Calu3 (cell line): ENCODE measurements at regions not wholly inside any gene's neighbourhood (a gene's known extent, or its start where the extent isn't known, plus 50 kb on each side); places are given as distances from the start of the nearest gene placed in this dataset.

Experiments
- BruUV-seq: library from RNA; stranded (reverse); fragments of 400-500 nt; replicated peaks from 2 replicates; lab custom pipeline; 2021; lab: Mats Ljungman, UMichigan
- CTCF ChIA-PET: fragments of 300-600 bp; sonication (Branson Sonifier 250); formaldehyde crosslinking; loops from one replicate; lab custom pipeline; 2022; ENCODE audit warnings: antibody characterized with exemption; lab: Charles Lee
- DNase-seq: peaks from one replicate; pipeline ENCODE4 v3.0.0; 2022
- H3K27ac Mint-ChIP-seq: one replicate; pipeline ENCODE4 v1.8.0; 2022; ENCODE audit warnings: mixed read lengths; ENCODE audit not compliant: unreplicated experiment
- H3K27me3 Mint-ChIP-seq: one replicate; pipeline ENCODE4 v1.8.0; 2022; ENCODE audit warnings: mixed read lengths; ENCODE audit not compliant: unreplicated experiment
- H3K36me3 Mint-ChIP-seq: one replicate; pipeline ENCODE4 v1.8.0; 2022; ENCODE audit warnings: mild to moderate bottlenecking, moderate library complexity, mixed read lengths; ENCODE audit not compliant: insufficient read depth, unreplicated experiment
- H3K4me1 Mint-ChIP-seq: one replicate; pipeline ENCODE4 v1.8.0; 2022; ENCODE audit warnings: mild to moderate bottlenecking, low read depth, mixed read lengths; ENCODE audit not compliant: unreplicated experiment
- H3K4me3 Mint-ChIP-seq: one replicate; pipeline ENCODE4 v1.8.0; 2022; ENCODE audit warnings: mild to moderate bottlenecking, low read depth, moderate library complexity, mixed read lengths; ENCODE audit not compliant: unreplicated experiment
- H3K9me3 Mint-ChIP-seq: one replicate; pipeline ENCODE4 v1.8.0; 2022; ENCODE audit warnings: low read depth, mixed read lengths; ENCODE audit not compliant: unreplicated experiment
- intact Hi-C: fragments of 100-400 bp; cut with micrococcal nuclease; formaldehyde crosslinking; loops from one replicate; pipeline ENCODE4 v1.10.0; 2022; ENCODE audit not compliant: unreplicated experiment
- TF ChIP-seq, protein P1 (sequence below): fragments of 200-600 bp; IDR thresholded peaks from one replicate; pipeline ENCODE4 v1.8.0; 2022; ENCODE audit warnings: antibody characterized with exemption; ENCODE audit not compliant: unreplicated experiment

- Mint-ChIP-seq H3K36me3 (no peaks in the 10 kb centered on the region), H3K27me3 (no peaks in the 10 kb centered on the region), H3K9me3 (no peaks in the 10 kb centered on the region), H3K27ac (no peak overlapping the region), H3K4me1 (peaks cover 10% of the 10 kb centered on the region), H3K4me3 (no peak overlapping the region)
- intact Hi-C loops: no loop called here
- BruUV-seq: no TSS peak
- TF ChIP-seq, protein P1, sequence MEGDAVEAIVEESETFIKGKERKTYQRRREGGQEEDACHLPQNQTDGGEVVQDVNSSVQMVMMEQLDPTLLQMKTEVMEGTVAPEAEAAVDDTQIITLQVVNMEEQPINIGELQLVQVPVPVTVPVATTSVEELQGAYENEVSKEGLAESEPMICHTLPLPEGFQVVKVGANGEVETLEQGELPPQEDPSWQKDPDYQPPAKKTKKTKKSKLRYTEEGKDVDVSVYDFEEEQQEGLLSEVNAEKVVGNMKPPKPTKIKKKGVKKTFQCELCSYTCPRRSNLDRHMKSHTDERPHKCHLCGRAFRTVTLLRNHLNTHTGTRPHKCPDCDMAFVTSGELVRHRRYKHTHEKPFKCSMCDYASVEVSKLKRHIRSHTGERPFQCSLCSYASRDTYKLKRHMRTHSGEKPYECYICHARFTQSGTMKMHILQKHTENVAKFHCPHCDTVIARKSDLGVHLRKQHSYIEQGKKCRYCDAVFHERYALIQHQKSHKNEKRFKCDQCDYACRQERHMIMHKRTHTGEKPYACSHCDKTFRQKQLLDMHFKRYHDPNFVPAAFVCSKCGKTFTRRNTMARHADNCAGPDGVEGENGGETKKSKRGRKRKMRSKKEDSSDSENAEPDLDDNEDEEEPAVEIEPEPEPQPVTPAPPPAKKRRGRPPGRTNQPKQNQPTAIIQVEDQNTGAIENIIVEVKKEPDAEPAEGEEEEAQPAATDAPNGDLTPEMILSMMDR: no peak
- CTCF ChIA-PET: no interaction called here
- no peak for DNase-seq
Observed at GRCh38 chr18:60172030-60172429, 200.5 kb downstream of the MC4R start.

DNA sequence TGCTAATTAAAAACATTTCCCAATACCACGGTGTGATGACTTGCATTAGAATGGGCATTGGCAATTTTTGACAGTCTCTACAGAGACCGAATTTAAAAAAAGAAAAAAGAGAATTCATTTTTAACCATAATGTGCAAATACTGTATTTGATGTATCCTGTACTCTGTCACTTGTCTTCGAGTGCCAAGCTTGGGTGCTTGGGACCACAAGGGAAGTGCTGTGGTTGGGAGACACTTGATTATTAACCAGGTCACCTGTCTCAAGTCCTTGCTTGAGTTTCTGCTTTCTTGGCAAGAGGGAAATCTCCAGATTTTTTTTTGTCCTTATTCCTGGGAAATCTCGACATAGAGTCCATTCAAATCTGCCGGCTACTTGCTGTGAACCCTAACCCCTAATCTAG, 209.0 kb downstream of the MC4R start:
- H3K4me3 Mint-ChIP-seq: no peak overlapping the region
- CTCF ChIA-PET: no interaction called here
- H3K9me3 Mint-ChIP-seq: peaks cover 5% of the 10 kb centered on the region
- TF ChIP-seq, protein P1: no peak
- H3K27ac Mint-ChIP-seq: no peak overlapping the region
- no peaks in the 10 kb centered on the region for H3K27me3 Mint-ChIP-seq
- BruUV-seq: no TSS peak
- no peaks in the 10 kb centered on the region for H3K36me3 Mint-ChIP-seq
- H3K4me1 Mint-ChIP-seq: peaks cover 8% of the 10 kb centered on the region
- intact Hi-C loops: no loop called here
- DNase-seq: no peak

- no peak overlapping the region for H3K4me3 Mint-ChIP-seq
- H3K4me1 Mint-ChIP-seq: peaks cover 8% of the 10 kb centered on the region
- H3K9me3 Mint-ChIP-seq: peaks cover 5% of the 10 kb centered on the region
- TF ChIP-seq, protein P1: no peak
- H3K36me3 Mint-ChIP-seq: no peaks in the 10 kb centered on the region
- no peak overlapping the region for H3K27ac Mint-ChIP-seq
- CTCF ChIA-PET: no interaction called here
- DNase-seq: no peak
- intact Hi-C loops: no loop called here
- H3K27me3 Mint-ChIP-seq: no peaks in the 10 kb centered on the region
- BruUV-seq: no TSS peak
Observed at GRCh38 chr18:60162388-60162787, 210.2 kb downstream of the MC4R start.

DNA sequence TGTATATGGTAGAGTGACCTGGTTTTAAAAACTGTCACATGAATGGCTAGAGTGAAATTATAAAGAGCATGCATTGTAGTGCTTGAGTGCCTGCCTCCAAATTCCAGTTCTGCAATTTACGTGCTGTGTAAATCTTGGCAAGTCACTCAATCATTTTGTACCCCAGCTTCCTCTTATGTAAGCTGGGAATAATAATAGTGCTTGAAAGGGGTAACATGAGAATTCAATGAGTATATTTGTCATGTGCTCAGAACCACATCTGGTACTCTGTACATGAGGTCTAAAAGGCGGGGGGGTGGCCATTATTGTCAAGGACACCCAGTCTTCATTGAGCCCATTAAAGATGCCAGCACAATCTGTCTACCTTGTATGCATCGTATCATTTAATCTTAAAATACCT, 214.8 kb downstream of the MC4R start:
- intact Hi-C loops: no loop called here
- Mint-ChIP-seq H3K36me3 (no peaks in the 10 kb centered on the region), H3K27ac (no peak overlapping the region), H3K4me3 (no peak overlapping the region), H3K27me3 (no peaks in the 10 kb centered on the region), H3K9me3 (no peaks in the 10 kb centered on the region), H3K4me1 (peaks cover 8% of the 10 kb centered on the region)
- TF ChIP-seq, protein P1: no peak
- no peak for DNase-seq
- CTCF ChIA-PET: no interaction called here
- BruUV-seq: no TSS peak
